ENCODE measurements at regions not wholly inside any gene's neighbourhood (a gene's known extent, or its start where the extent isn't known, plus 50 kb on each side); places are given as distances from the start of the nearest gene placed in this dataset.

DNA sequence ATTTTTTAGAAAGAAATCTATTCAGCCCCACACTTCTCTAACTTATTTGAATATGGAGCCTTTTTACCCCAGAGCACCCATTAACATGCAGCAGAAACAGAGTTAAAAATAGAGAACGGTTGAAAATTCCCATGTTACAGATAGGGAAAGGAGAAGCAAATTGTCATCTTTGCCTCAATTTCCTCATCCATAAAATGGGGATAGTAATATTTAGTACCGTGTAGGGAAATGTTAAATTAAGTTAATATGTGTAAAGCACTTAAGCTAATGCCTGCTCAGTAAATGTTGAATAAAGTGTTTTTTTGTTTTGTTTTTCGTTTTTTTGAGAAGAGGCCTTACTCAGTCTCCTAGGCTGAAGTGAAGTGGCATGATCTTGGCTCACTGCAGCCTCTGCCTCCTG lies 50.3 kb downstream of the NAV1 start:
- H3K9me3 ChIP-seq (replicated peaks), result no peaks in the 10 kb centered on the region
- H3K36me3 ChIP-seq, result no peaks in the 10 kb centered on the region
- no peak for DNase-seq (ENCODE audit: low read depth in 1 of 2, low spot score in 2 of 2)
- H3K27ac ChIP-seq, result no peak overlapping the region
- H3K27me3 ChIP-seq (replicated peaks), result no peaks in the 10 kb centered on the region
- no peak overlapping the region for H3K4me3 ChIP-seq
- peaks cover 22% of the 10 kb centered on the region for H3K4me1 ChIP-seq (replicated peaks)

DNA sequence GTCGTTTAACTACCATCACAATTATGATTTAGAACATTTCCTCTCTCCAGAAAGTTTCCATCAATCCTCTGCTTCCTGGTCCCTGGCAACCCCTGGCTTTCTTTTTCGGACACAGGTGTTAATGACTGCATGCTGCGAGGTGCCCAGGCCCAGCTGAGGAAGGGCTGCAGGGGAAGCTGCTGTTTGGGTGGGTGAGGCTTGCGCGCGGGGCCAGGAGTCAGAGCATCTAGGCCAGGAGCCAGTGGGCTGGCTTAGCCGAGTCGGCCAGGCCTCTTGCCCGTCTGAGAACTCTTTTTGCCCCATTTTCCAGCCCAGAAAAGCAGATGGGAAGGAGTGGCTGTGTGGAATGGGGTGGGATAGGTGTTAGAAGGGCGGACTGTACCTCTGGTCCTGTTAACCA lies 51.5 kb downstream of the NAV1 start:
- Histone ChIP-seq H3K36me3 (no peaks in the 10 kb centered on the region), H3K27ac (no peak overlapping the region), H3K4me1 (replicated peaks) (peaks cover 28% of the 10 kb centered on the region), H3K9me3 (replicated peaks) (no peaks in the 10 kb centered on the region), H3K27me3 (replicated peaks) (no peaks in the 10 kb centered on the region), H3K4me3 (no peak overlapping the region)
- no peak for DNase-seq (ENCODE audit: low read depth in 1 of 2, low spot score in 2 of 2)

DNA sequence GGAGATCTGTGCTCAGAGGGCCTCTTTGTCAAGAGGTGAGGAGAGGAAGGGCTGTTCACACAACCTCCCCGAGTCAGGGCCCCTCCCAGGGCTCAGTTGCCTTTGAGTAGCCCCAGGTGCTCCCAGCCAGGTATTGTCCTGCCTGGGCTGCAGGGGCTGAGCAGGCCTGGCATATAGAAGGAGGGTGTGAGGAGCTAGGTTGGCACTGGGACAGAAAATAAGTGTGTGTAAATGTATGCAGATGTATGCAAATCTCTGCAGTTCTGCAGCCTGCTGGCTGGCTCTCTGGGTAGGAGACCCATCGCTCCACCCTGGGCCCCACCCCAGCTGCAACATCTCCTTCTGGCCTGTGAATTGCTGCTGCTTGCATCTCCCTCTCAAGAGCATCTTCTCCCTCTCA lies 52.4 kb downstream of the NAV1 start:
- Histone ChIP-seq H3K27me3 (replicated peaks) (no peaks in the 10 kb centered on the region), H3K36me3 (no peaks in the 10 kb centered on the region), H3K4me1 (replicated peaks) (peaks cover 28% of the 10 kb centered on the region), H3K4me3 (no peak overlapping the region), H3K27ac (no peak overlapping the region), H3K9me3 (replicated peaks) (no peaks in the 10 kb centered on the region)
- DNase-seq (ENCODE audit: low read depth in 1 of 2, low spot score in 2 of 2), result no peak

DNA sequence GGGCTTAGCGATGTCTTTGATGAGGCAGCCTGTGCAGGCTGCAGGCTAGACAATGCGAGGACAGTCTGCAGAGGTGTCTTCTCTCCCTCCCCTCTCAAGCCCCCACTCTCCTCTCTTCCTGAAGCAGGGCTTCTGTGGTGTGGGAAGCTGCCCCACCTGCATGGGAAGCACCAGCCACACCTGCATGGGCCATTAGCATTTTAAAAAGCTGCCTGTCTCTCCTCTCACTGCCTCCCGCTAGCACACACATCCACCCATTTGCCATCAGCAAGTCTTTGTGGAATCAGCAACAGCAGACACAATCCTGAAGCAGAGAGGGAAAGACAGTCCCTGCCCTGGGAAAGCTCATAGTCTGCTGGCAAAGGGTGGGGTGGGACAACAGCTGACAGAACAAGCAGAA lies 53.1 kb downstream of the NAV1 start:
- H3K9me3 ChIP-seq (replicated peaks), result no peaks in the 10 kb centered on the region
- no peaks in the 10 kb centered on the region for H3K36me3 ChIP-seq
- no peak overlapping the region for H3K27ac ChIP-seq
- peaks cover 28% of the 10 kb centered on the region for H3K4me1 ChIP-seq (replicated peaks)
- DNase-seq (ENCODE audit: low read depth in 1 of 2, low spot score in 2 of 2), result no peak
- H3K27me3 ChIP-seq (replicated peaks), result no peaks in the 10 kb centered on the region
- no peak overlapping the region for H3K4me3 ChIP-seq

DNA sequence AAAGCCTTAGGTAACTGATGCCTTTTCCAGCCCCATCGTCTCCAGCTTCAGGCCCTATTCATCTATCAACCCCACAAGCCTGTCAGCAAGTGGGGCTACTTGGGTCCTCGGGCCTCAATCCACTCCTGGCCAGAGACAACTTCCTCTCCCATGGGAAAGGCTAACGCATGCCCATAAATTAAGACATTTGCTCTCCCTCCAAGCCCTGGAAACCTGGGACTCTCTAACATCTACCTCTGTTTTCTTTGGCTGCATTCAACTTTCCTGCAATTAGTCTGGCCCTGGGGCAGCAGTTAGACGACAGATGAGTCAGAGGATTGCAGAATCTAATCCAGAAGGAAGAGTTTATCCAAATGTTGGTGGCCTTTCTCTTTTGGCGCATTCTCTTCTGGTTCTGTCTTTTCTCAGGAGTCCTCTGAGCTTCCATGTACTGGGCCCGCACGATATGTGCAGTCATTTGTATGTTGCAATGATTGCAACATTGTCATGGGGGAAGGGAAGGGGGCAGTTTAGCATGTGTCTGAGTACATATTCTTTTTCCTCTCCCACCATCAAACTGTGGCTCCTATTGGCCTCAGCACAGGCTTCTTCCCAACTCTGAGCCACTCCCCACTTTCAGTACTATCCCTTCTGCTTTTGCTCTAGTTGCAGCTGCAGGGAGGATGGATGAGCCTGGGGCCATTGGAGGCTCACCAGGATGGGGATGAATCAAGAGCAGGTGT lies 54.4 kb downstream of the NAV1 start:
- H3K36me3 ChIP-seq, result peaks cover 3% of the 10 kb centered on the region; the same call in 1 of the 2 replicates
- H3K4me3 ChIP-seq, result no peak overlapping the region
- H3K27ac ChIP-seq, result peak overlapping the region; percentile 67
- H3K4me1 ChIP-seq (replicated peaks), result peaks cover 29% of the 10 kb centered on the region
- no peaks in the 10 kb centered on the region for H3K27me3 ChIP-seq (replicated peaks)
- DNase-seq (ENCODE audit: low read depth in 1 of 2, low spot score in 2 of 2), result peak; percentile 74 to 92
- no peaks in the 10 kb centered on the region for H3K9me3 ChIP-seq (replicated peaks)

DNA sequence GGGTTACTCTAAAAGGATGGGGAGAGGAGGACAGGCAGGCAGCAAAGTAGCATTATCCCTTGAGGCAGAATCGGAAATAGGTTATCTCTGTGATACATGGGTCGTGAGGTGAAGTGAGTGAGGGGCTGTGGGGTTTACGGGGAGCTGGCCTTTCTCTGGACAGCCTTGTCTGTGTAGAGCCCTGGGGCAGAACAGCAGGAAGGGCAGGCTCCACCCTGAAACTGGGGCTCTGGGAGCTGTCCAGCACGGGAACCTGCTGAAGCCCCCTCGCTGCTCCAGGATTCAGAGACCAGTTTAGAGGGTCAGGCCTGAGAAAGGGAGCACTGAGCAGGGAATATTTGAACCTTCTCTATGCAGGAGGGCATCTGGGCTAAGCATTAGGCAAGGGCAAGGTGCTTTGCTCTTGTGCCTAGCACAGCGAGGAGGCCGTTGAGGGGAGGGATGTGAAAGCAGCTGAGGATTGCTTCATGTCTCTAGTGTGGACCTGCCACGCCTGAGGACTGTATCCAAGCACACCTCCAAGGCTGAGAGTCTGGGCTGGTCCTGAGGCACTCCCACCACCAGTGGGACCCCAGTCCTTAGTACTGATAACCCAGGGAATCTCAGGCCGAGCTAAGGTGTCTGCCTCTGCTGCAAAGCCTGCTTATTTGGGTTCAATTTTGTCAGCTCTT lies 55.8 kb downstream of the NAV1 start:
- DNase-seq (ENCODE audit: low read depth in 1 of 2, low spot score in 2 of 2), result no peak

DNA sequence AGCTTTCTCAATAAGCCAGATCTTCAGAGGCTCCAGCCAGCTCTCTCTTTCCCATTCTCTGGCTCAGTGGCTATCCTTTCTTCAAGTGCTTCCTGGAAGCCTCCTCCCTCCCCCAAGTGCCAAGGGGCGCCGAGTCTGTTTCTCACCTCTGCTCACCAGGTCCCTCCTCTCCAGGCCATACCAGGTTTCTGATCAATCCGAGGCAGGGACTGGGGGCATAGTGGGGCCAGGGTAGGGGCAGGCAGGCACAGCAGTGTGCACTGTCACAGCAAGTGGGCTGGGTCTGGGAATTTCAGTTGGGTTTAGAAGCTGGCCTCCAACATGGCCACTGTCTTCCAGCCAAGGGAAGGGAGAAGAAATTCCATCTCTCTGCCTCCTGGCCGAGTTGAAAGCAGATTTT lies 56.5 kb downstream of the NAV1 start:
- no peak for DNase-seq (ENCODE audit: low read depth in 1 of 2, low spot score in 2 of 2)
- no peak overlapping the region for H3K4me3 ChIP-seq
- peaks cover 3% of the 10 kb centered on the region; the same call in 1 of the 2 replicates for H3K36me3 ChIP-seq
- H3K9me3 ChIP-seq (replicated peaks), result no peaks in the 10 kb centered on the region
- H3K4me1 ChIP-seq (replicated peaks), result peaks cover 49% of the 10 kb centered on the region
- no peak overlapping the region for H3K27ac ChIP-seq
- no peaks in the 10 kb centered on the region for H3K27me3 ChIP-seq (replicated peaks)

More for the DNA sequence above, 55.8 kb downstream of the NAV1 start:
- no peak overlapping the region for H3K4me3 ChIP-seq
- no peaks in the 10 kb centered on the region for H3K9me3 ChIP-seq (replicated peaks)
- peak overlapping the region; percentile 67; the same call in 1 of the 2 replicates for H3K27ac ChIP-seq
- H3K4me1 ChIP-seq (replicated peaks), result peaks cover 42% of the 10 kb centered on the region
- peaks cover 3% of the 10 kb centered on the region; the same call in 1 of the 2 replicates for H3K36me3 ChIP-seq
- H3K27me3 ChIP-seq (replicated peaks), result no peaks in the 10 kb centered on the region

DNA sequence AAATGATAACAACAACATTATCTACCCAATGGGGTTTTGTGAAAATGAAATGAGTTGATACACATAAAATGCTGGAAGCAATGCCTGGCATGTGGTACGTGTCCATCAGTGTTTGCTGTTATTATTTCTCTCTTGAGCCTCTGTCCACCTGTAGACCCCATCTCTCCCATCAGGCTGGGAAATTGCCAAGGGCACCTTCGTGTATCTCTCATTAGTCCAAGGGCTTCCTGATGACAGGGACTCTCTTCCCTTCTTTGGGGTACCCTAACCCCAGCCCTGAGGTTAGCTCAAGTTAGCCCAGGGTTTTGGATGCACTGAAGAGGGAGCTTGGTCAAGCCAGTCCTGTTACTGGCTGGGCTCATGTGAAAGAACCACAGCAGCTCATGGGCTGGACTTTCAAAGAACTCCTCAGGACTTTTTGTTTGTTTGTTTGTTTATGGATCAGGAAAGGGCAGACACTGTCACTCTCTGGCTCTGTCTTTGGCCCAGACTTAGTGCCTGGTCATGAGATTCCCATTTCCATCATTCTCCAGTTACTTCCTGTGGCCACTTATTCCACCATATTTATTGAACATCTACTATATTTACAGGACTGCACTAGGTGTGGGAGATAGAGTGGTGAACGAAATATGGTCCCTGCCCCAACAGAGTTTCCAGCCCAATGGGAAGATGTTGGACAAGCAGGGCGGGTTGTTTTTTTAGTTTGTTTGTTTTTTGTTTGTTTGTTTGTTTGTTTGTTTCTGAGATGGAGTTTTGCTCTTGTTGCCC lies 57.4 kb downstream of the NAV1 start:
- no peak overlapping the region for H3K27ac ChIP-seq
- H3K36me3 ChIP-seq, result peaks cover 3% of the 10 kb centered on the region; the same call in 1 of the 2 replicates
- DNase-seq (ENCODE audit: low read depth in 1 of 2, low spot score in 2 of 2), result no peak
- peaks cover 58% of the 10 kb centered on the region for H3K4me1 ChIP-seq (replicated peaks)
- no peaks in the 10 kb centered on the region for H3K9me3 ChIP-seq (replicated peaks)
- no peaks in the 10 kb centered on the region for H3K27me3 ChIP-seq (replicated peaks)
- H3K4me3 ChIP-seq, result no peak overlapping the region

DNA sequence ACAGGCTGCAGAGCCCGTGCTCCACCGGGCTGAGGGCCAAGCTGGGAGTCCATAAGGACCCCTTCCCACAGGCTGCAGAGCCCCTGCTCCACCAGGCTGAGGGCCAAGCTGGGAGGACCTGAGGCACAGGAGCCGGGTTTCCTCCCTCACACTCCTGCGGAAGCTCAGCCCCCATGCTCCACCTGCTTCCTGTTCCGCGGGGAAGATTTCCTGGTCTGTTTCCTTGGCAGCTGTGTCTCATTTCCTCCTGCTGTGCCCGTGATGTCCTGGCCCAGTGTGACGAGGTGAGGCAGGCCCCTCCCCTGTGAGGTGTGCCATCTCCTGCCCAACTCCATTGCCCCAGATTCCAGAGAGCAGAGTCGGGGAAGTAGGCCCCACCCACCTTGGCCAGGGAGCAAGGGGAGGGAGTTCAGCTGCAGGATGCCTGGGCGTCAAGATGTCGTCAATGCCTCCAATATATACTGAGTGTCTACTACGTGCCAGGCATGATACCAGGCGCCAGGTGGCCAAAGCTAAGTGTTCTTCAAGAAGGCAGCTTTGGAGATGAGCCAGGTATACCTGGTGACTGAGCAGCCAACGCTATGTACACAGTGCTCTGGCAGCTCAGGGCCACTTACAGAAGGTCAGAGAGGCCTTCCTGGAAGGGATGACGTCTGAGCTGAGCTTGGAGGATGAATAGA lies 58.8 kb downstream of the NAV1 start:
- Histone ChIP-seq H3K4me1 (replicated peaks) (peaks cover 67% of the 10 kb centered on the region), H3K4me3 (no peak overlapping the region), H3K36me3 (peaks cover 3% of the 10 kb centered on the region; the same call in 1 of the 2 replicates), H3K27me3 (replicated peaks) (no peaks in the 10 kb centered on the region), H3K27ac (no peak overlapping the region), H3K9me3 (replicated peaks) (no peaks in the 10 kb centered on the region)
- DNase-seq (ENCODE audit: low read depth in 1 of 2, low spot score in 2 of 2), result no peak

DNA sequence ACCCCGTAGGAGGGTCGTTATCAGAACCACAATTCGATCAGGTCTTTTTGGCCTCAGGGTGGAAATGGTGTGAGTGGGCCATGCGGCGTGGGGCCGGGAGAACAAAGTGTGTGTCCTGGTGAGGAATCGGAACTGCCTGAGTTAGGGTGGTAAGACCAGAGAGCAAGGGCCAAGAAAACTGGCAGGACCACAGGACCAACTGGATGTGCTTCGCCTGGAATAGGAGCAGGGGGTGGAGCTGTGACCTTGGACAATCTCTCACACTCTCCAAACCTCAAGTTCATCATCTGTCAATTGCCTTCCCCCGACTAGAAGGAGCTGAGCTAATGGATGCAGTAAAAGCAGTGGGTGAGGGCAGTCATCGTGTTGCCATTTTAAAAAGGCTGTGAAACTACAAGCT lies 59.5 kb downstream of the NAV1 start:
- H3K9me3 ChIP-seq (replicated peaks), result no peaks in the 10 kb centered on the region
- no peak for DNase-seq (ENCODE audit: low read depth in 1 of 2, low spot score in 2 of 2)
- H3K36me3 ChIP-seq, result peaks cover 3% of the 10 kb centered on the region; the same call in 1 of the 2 replicates
- no peak overlapping the region for H3K4me3 ChIP-seq
- H3K27ac ChIP-seq, result no peak overlapping the region
- H3K4me1 ChIP-seq (replicated peaks), result peaks cover 67% of the 10 kb centered on the region
- H3K27me3 ChIP-seq (replicated peaks), result no peaks in the 10 kb centered on the region

DNA sequence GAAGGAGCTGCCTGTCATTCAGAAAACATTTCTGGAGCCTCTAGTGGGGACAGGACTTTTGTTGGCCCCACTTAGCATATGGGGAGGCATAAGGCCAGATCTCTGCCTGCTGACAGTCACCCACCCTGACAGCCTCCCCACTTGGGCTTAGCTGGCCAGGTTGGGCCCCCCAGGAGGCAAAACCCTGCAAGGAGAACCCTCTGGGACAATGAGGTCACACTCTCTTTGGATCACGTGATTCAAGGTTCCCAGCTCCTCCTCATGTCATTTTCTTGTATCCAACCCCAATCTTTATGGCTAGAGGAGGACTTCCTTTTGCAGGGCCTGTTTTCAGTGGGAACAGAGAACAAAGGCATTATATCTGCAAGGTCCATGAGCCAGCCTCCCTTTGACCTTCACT lies 60.0 kb downstream of the NAV1 start:
- Histone ChIP-seq H3K27me3 (replicated peaks) (no peaks in the 10 kb centered on the region), H3K27ac (peak overlapping the region; percentile 23; the same call in 1 of the 2 replicates), H3K9me3 (replicated peaks) (no peaks in the 10 kb centered on the region), H3K36me3 (peaks cover 3% of the 10 kb centered on the region; the same call in 1 of the 2 replicates), H3K4me1 (replicated peaks) (peaks cover 67% of the 10 kb centered on the region), H3K4me3 (no peak overlapping the region)
- DNase-seq (ENCODE audit: low read depth in 1 of 2, low spot score in 2 of 2), result no peak

DNA sequence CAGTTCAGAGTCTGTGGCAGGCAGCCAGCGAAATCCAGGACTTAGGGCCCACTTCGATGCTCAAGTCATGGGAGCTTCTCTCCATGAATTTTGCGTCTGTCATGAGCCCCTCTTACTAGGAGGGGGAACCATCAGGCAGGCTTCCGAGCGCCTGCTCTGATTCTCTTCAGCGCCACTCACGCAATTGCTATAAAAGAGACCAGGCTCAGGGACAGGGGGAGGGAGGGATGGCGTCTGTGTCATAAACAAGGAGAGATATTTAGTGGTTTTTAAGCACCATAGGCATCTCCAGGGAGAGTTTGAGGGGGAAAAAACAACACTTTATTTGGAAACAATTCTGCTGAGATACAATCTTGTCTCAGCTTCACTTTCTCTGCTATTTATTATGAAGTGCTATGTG lies 60.6 kb downstream of the NAV1 start:
- Histone ChIP-seq H3K4me1 (replicated peaks) (peaks cover 67% of the 10 kb centered on the region), H3K4me3 (no peak overlapping the region), H3K27me3 (replicated peaks) (no peaks in the 10 kb centered on the region), H3K36me3 (peaks cover 3% of the 10 kb centered on the region; the same call in 1 of the 2 replicates), H3K27ac (peak overlapping the region; percentile 28), H3K9me3 (replicated peaks) (no peaks in the 10 kb centered on the region)
- peak; percentile 65 to 69 for DNase-seq (ENCODE audit: low read depth in 1 of 2, low spot score in 2 of 2)

DNA sequence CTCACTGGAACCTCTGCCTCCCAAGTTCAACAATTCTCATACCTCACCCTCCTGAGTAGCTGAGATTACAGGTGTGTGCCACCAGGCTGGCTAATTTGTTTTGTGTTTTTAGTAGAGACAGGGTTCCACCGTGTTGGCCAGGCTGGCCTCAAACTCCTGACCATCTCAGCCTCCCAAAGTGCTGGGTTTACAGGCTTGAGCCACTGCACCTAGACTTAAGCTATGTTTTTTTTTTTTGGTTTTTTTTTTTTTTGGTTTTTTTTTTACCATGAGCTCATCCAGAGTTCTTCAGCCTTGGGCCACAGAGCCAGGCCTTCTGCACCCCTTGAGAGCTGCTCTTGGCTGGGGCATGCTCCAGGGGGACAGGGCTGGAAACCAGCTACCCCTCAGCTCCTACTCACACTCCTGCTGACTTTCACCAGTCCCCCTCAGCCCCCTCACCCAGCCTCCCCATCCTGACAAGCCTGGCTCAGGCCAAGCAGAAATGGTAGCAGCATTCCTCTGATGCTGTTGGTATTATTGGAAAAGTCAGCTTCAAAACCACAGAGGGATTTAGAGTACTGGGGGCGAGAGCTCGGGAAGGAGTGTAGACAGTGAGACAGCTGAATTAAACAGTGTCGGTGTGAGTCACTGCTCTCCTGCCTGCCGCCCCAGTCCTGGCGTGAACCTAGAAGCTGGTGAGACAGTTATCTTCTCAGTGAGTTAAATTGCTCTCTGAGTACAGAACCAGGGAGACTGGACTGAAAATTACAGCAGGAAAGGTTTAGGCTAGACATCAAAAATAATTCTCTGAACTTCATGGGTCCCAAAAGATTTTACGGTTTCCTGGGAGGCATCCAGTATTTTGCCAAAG lies 63.7 kb downstream of the NAV1 start:
- Histone ChIP-seq H3K27me3 (replicated peaks) (no peaks in the 10 kb centered on the region), H3K36me3 (peaks cover 3% of the 10 kb centered on the region; the same call in 1 of the 2 replicates), H3K4me1 (replicated peaks) (peaks cover 73% of the 10 kb centered on the region), H3K27ac (peak overlapping the region; percentile 51), H3K4me3 (no peak overlapping the region), H3K9me3 (replicated peaks) (no peaks in the 10 kb centered on the region)
- DNase-seq (ENCODE audit: low read depth in 1 of 2, low spot score in 2 of 2), result peak; percentile 78 to 89

Measured in SJSA1 (cell line).